Gastrocnemius medialis (tissue), 4 donors: ENCODE measurements at regions not wholly inside any gene's neighbourhood (a gene's known extent, or its start where the extent isn't known, plus 50 kb on each side); places are given as distances from the start of the nearest gene placed in this dataset.

ENCODE experiments used
- POLR2A ChIP-seq, 2 donors: fragments of 450-650 bp; IDR thresholded peaks; one replicate each; pipeline ENCODE4 v1.6.1; 2017; ENCODE audit warnings: antibody characterized with exemption in 2 of 2, mild to moderate bottlenecking in 2 of 2, moderate library complexity in 2 of 2
- TF ChIP-seq, protein P1 (sequence below), 5 experiments: fragments of 450-650 bp in 3 of 5; fragments of 200-600 bp in 2 of 5; sonication (generic) in 2 of 5; IDR thresholded peaks in 4 of 5; conservative IDR thresholded peaks in 1 of 5; 1 replicate in 4 of 5; 2 replicates in 1 of 5; pipeline ENCODE4 v1.5.1; 2016 to 2019; ENCODE audit warnings: antibody characterized with exemption in 5 of 5, mild to moderate bottlenecking in 3 of 5, moderate library complexity in 3 of 5

DNA sequence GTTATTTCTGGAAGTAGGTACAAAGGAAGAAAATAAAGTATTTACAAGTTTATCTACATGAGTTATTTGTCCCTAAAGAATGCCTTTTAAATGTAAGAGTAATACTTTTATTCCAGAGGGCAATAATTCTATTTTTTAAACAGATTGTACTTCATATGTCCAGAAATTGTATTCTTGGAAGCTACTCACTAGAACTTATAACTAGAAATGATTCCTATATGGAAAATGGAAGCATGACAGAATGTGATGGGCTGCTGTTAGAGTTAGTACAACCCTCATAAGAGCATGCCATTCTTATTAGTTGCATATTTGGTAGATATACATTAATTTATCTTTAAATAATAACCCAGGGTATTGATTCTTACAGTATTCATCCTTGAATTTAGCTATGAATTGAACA, 362.0 kb downstream of the FSIP2 start:
- TF ChIP-seq, protein P1, sequence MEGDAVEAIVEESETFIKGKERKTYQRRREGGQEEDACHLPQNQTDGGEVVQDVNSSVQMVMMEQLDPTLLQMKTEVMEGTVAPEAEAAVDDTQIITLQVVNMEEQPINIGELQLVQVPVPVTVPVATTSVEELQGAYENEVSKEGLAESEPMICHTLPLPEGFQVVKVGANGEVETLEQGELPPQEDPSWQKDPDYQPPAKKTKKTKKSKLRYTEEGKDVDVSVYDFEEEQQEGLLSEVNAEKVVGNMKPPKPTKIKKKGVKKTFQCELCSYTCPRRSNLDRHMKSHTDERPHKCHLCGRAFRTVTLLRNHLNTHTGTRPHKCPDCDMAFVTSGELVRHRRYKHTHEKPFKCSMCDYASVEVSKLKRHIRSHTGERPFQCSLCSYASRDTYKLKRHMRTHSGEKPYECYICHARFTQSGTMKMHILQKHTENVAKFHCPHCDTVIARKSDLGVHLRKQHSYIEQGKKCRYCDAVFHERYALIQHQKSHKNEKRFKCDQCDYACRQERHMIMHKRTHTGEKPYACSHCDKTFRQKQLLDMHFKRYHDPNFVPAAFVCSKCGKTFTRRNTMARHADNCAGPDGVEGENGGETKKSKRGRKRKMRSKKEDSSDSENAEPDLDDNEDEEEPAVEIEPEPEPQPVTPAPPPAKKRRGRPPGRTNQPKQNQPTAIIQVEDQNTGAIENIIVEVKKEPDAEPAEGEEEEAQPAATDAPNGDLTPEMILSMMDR (IDR thresholded peaks at IDR 0.05 in 4 of 5, conservative IDR thresholded peaks at IDR 0.05 in 1 of 5) = no peak
- no peak for TF ChIP-seq POLR2A (IDR thresholded peaks at IDR 0.05)
